GM18508 (cell line): ENCODE measurements at regions not wholly inside any gene's neighbourhood (a gene's known extent, or its start where the extent isn't known, plus 50 kb on each side); places are given as distances from the start of the nearest gene placed in this dataset.
"Not testable (repeated sequence)": the region's sequence is repeated elsewhere in the genome, so short reads cannot be mapped to it uniquely, and the experiment has no call there.

Experiments
- ATAC-seq: cut with Tn5 transposase; IDR thresholded peaks from one replicate; pipeline ENCODE4 v1.9.1; 2021; ENCODE audit warnings: moderate number of reproducible peaks; ENCODE audit not compliant: insufficient read depth, unreplicated experiment

GRCh38 chr10:113479346-113480080 lies 73.3 kb upstream of the HABP2 start:
- ATAC-seq = no peak

DNA sequence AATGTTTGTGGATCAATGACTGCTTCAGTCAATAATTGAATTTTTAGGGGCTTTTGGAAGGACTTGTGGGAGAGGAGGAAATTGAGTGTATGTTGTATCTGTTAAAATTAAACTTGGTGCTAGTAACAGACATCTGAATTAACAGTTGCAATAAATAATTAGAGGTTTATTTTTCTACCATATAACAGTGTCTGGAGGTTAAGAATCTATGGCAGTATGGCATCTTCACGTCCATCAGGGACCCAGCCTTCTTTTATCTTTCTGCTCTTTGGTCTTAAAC lies 72.8 kb upstream of the HABP2 start:
- no peak for ATAC-seq

GRCh38 chr10:113480851-113481502 lies 71.9 kb upstream of the HABP2 start:
- ATAC-seq = no peak

- no peak for ATAC-seq
Observed at GRCh38 chr10:113484487-113484886, 68.4 kb upstream of the HABP2 start.

GRCh38 chr10:113485736-113486135 lies 67.1 kb upstream of the HABP2 start:
- no peak for ATAC-seq

- no peak for ATAC-seq
Observed at GRCh38 chr10:113486531-113486930, 66.3 kb upstream of the HABP2 start.

- ATAC-seq = no peak
Observed at GRCh38 chr10:113487154-113487553, 65.7 kb upstream of the HABP2 start.

DNA sequence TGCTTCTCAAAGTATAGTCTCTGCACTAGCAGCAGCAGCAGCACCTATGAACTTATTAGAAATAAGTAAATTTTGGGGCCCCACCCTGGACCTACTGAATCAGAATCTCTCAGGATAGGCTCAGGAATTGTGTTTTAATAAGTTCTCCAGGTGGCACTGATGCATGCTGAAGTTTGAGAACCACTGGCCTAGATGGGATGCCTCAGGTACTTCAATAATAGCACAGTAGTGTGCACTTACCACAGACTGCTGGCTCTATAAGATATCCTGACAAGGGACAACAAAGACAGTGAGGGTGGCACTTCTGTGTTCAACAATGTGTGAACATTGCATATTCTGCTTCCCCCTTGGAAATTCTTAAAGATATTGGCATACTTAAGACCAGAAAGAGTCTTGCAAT lies 64.7 kb upstream of the HABP2 start:
- no peak for ATAC-seq

DNA sequence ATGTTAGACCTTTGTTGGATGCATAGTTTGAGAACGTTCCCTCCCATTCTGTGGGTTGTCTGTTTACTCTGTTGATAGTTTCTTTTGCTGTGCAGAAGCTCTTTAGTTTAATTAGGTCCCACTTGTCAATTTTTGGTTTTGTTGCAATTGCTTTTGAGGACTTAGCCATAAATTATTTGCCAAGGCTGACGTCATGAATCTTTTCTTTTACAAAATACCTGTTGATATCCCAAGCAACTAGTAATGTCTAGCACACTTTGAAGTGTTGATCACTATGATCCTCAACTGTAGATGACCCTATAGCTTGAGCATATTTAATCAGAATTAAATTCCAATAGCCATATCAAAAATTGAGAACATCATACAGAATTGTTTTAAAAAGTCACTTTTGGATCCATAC lies 63.3 kb upstream of the HABP2 start:
- not testable (repeated sequence) for ATAC-seq

DNA sequence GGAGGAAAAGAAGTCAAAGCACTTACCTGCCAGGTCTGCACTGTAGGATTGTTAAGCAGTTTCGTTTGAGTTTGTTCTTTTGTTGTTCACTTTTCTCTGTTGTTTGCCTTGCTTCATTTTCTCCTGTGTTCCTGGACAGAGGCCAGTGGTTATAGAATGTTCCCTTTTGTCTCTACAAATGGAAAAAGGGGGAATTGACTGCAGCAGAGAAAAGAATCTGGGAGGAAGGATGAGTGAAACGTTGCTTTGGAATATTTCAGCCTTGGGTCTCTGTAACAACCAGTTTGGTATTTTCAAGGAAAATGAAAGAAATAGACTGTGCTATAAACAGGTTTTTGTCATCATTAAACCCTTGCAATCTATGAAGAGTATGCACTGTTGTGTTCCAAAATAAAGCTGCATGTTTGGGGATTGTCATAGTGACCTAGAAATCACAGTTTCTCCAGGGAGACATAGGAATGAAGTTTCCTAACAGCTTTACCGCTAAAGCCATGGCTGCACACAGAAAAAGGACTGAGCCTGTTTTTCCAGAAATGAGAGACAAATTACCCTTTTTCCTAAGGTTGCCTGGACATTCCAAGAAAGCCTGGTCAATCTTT lies 60.8 kb upstream of the HABP2 start:
- no peak for ATAC-seq

- ATAC-seq = no peak
Observed at GRCh38 chr10:113493195-113493594, 59.7 kb upstream of the HABP2 start.

GRCh38 chr10:113493882-113494301 lies 59.0 kb upstream of the HABP2 start:
- no peak for ATAC-seq

- no peak for ATAC-seq
Observed at GRCh38 chr10:113494761-113495160, 58.1 kb upstream of the HABP2 start.

GRCh38 chr10:113495553-113495952 lies 57.3 kb upstream of the HABP2 start:
- no peak for ATAC-seq

DNA sequence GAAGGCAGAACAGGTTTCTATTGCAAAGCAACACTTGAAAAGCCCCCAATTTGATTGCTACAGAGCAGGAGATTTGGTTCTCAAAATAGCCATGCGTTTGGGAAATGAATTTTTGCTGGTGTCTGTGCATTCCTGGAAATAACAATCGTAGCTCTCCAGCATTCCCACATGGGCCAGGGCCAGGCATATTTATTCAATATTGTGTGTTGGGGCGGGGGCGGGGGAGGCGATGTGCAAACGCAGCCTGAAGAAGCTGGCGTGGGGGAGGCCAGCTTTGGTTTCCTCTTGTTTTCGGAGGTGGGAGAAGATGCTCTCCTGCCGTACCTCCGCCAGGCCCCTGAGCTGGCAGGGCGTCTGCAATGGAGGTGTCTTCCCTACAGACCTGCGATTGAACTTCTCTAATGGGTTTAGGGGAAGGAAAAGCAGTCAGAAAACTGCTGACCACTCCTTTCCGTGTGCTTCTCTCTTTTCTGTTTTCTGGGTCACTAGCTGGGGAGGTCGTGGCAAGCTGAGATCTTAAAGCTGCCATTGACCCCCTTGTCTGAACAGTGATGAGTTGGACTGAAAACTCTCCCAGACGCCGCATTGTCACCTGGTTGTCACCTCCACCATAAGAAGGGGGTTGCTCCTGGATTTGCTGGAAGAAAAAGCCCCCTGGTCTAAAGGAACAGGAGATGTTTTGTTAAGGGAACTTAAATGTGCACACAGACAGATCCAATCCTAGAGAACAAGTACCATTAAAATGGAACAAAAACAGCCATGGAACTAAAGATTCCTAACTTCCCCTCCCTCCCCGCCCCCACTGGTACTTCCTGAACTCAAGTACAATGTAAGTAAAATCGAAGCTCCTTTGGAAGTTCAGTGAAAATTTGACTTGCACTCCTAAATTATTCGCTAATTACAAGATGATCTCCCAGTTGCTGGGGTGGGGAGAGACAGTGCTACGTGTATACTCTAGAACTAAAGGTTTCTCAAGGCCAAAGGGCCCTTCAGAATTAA lies 56.4 kb upstream of the HABP2 start:
- no peak for ATAC-seq

DNA sequence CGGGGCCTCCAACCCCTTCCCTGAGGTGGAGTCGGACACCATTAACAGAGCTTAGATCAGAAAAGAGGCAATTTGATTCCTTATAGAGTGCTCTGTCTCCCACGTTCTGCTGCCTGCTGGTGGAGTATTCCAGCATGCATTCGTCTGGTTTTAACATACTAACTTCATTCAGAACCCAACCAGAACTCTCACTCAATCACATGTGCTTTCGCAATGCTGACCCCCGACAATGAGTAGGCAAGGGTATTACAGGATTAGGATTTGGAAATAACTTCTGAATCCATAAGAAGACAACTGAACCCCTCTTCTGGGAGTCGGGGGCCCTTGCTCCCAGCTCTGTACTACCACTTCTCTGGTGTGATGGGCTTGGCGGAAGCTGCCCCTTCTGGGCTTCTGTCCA lies 55.7 kb upstream of the HABP2 start:
- no peak for ATAC-seq

DNA sequence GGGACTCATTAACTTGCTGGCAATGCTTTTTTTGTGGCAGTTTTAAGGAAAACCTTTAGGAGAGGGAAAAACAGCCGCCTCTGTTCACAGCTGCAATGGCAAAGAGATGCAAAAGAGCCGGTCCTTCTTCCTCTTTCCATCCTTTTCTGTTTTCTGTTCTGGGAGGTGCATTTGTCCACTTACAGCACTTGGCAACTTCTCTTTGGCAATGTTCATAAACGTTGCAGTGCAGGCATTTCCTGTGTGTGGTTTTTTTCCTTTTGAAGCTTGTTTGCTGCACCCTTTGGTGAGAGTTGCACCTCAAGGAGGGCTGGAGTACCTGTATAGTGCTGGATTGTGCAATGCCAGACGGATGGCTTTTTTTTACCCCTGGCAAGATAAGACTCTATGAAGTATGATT lies 53.9 kb upstream of the HABP2 start:
- ATAC-seq = no peak

DNA sequence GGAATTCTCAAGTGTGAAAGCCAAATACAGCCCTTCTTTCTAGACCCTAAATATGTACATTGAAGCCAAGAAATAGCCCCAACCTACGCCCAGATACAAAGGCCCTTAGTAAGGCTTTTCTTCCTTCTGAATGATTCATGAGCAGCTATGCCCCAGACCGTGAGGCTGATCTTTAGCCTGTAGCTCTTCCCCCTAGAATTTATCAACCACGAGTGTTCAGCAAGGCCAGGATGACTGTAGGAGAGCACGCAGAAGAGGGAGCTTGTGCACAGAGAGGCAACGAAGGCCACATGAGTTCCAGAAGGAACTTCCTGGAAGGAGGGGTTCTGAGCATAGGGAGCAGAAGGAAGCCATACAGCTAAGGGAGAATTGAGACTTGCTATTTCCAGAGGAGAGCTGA lies 53.0 kb upstream of the HABP2 start:
- no peak for ATAC-seq

DNA sequence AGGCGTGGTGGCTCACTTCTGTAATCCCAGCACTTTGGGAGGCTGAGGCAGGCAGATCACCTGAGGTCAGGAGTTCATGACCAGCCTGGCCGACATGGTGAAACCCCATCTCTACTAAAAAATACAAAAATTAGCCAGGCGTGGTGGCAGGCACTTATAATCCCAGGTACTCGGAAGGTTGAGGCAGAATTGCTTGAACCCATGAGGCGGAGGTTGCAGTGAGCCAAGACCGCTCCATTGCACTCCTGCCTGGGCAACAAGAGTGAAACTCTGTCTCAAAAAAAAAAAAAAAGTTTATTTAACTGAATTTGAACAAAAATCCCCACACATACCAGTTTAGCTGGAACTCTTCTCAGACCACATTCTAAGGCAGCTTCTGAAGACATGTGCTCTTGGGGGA lies 51.8 kb upstream of the HABP2 start:
- not testable (repeated sequence) for ATAC-seq
